ENCODE measurements at regions not wholly inside any gene's neighbourhood (a gene's known extent, or its start where the extent isn't known, plus 50 kb on each side); places are given as distances from the start of the nearest gene placed in this dataset.
A peak's percentile ranks its signal among the peaks of the same experiment; 100 is the strongest.

DNA sequence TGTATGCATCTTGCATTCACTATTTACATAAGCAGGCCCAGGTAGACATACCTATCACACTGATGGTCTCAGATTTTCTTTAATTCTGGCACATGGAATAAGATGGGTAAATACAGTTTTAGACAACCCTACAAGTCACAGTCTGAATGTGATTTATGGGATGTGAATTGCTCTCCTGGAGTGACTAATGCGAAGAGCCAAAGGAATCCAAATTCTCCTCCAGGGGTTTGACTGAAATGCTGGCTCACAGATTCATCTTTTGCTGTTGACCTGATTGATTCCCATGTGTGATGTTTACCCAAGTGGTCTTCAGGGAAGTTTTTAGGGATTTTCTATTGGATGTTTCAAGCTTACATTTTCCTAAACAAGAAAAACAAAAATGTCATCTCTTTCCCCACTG is 277.9 kb upstream of the MON1B start:
- DNase-seq, result no peak

DNA sequence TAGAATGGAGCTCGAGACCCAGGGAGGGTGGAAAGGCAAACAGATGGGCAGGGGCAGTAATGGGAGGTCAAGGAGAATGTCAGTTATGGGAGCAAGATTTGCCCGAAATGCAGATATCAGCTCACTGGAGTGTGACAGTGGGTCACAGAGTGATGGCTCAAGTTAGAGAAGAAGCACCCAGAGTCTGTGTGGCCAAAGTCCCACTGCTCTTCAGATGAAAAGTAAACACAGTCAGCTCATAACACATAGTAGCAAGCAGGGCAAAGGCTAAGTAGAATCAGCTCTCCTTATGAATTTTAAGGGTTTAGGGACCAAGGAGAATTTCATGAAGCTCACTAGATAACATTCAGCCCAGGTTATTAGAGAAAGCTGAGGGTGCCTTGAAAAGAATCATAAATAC is 264.9 kb upstream of the MON1B start:
- no peak for DNase-seq

DNA sequence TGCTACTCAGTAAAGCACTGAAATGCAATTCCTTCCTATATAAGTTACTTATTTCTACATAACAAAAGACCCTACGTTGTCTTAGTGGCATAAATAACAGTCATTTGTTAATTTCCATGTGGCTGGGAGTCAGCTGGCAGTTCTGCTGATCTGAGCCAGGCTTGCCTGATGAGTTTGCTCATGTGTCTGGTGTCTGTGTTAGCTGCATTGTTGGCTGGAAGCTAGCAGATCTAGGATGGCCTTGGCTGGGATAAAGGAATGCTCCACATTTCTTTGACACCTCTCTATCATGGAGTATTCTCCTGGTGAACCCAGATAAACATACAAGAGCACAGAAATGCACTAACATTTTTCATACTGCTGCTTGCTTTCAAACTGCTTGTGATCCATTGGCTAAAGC is 264.4 kb upstream of the MON1B start:
- DNase-seq, result no peak

DNA sequence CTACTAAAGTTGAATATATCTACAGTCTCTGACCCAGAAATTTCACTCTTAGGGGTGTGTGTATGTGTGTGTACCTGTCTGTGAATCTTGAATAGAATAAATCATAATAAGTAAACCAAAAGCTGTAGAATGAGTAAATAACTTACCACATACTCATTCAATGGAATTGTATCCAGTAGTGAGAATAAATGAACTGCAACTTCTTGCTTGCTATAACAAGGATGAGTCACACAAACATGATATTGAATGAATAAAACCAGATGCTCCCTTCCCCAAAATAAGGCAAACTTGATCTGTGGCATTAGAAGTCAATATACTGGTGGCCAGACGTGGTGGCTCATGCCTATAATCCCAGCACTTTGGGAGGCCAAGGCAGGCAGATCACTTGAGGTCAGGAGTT is 259.8 kb upstream of the MON1B start:
- DNase-seq, result no peak

DNA sequence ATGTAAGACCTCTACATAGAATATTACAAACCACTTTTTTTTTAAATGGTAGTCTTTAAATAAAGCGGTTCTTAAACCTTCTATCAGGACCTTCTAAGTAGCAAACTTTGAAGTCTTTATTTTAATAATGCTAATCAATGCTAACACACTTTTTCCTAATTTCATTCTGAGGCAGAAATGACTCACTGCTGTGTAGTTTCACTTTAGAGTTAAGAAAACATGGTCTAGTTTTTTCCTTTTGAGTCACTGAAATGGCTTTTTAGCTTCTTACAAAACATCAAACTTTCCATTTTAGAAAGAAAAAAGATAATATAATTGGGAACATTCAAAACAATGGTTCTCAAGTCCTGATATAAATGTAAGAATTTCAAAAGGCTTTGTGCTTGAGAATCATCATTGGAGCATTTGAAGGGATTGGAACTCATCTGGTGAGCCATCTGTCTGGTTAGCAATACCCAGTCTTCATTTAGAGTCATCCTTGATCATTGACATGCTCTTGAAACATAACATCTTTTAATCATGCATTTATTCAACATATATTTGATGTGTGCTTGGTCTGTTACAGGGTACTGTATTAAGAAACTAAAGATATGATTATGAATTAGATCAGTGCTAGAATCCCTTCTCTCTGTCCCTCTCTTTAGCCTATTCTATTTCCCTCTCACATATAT is 258.3 kb upstream of the MON1B start:
- peak; percentile 17 for DNase-seq

DNA sequence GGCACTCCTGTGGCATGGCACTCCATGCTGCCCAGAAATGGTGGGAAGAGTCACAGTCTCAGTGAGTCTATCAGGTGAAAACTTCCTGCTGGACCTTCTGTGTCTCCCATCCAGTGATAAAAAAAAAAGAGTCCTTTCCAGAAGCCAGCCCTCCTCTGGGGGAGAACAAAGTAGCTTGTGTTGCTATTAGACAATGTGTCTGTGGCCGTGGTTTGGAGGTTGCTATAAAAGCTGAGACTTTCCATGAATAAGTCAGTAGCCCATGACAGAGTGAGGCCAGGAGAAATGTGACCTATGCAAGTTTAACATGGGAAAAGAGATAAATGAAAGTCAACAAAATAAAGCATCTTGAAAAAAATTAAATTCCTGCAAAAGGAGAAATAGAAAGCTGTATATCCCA is 250.7 kb upstream of the MON1B start:
- no peak for DNase-seq

DNA sequence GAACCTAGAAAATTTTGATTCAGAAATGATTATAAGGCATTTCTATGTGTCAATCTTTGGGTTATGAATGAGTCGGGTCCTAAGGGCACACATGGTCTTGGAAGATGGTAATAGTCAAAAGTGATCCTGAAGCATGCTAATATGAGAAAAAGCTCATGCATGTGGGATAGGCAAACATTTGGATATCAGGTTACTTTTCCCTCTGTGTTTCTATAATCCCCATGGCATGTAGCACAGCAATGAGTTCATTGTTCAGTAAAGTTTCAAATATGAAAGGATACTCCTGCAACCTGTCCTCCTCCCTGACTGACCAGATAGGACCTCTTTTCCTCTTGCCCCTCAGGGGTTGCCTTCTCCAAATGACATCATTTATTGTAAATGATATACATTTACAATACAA is 249.9 kb upstream of the MON1B start:
- DNase-seq, result no peak

DNA sequence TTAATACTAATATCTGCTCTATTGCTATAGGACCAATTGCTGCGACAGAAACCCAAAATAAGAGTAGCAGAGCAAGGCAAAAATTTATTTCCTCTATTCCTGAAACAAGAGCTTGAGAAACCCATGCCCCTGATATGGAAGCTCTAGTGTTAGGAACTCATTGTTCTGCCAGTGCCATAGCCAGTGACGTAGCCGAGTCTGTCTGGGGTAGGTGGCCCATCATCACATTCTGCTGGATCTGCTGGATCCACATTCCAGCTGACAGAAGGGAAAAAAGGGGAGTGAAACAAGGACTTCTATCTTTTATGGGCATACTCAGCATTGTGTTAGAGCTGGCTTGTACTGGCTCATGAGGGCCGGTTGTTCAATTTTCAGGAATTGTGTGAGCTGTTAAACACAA is 248.9 kb upstream of the MON1B start:
- no peak for DNase-seq

DNA sequence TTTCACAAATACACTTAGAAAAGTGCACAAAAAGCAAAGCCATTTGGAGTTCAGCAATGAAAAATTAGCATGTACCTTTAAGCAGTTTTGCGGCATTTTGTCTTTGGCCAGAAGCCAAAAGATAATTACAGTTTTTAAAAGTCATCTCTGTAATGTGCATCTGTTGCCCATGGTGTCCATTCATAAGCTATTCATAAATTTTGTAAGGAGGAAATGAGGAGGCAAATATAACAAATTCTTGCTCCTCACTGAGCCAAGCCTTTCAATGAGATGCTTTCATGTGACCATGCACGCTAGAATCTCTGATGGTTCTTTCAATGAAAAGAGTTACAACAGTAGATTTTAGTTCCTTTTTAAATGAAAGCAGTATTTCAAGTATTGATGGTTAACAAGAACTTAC is 247.1 kb upstream of the MON1B start:
- DNase-seq, result no peak

DNA sequence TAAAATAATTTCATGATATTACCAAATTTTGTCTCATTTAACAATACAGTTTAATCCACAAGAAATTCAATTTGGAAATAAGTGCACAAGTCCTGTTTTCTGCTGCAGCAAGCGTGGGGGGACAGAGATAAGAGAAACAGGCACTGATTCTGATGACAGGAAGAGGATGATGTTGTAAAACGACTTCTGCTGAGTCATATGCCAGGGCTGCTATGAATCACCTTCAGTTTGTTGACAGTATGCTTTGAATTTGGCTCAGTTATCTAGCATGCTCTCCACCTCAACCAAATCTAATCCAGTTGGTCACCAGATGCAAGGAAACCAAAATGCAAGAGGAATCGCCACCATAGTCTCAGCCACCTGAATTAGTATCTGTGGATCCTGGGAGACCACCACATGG is 244.1 kb upstream of the MON1B start:
- DNase-seq, result peak; percentile 87

DNA sequence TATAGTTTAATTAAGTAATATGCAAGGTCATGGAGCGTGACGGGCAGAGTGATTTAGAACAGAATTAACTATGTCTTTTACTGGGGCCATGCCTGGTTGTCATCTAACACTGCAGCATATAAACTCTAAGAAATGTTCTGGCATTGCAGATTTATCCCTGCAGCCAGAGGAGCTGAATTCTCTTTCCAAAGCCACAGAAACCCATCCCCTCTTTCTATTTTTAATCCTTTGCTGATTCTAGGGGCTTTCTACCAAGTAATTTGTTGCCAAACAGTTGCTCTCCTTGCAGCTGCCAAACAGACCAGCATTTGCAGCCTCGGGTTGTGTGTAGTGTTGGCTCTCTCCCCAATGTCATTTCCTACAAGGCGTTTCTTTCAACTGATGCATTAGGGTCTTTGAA is 243.2 kb upstream of the MON1B start:
- DNase-seq, result no peak

DNA sequence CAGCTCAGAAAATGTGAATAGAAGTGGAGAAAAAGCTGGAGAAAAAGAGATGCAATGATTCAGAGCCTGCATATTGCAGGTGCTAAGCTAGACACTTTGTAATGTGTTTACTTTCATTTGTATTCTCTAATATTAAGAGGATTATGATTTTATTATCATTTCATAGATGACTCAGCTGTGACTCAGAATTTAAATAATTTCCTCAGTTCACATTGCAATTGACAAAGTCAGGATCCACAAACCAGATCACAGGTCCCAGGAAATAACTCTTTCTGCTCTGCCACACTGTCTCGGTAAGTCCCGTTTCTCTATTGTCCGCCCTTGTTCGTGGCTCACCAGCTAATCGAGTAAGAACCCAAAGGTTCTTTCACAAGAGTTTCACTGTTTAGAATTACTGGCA is 235.4 kb upstream of the MON1B start:
- no peak for DNase-seq

DNA sequence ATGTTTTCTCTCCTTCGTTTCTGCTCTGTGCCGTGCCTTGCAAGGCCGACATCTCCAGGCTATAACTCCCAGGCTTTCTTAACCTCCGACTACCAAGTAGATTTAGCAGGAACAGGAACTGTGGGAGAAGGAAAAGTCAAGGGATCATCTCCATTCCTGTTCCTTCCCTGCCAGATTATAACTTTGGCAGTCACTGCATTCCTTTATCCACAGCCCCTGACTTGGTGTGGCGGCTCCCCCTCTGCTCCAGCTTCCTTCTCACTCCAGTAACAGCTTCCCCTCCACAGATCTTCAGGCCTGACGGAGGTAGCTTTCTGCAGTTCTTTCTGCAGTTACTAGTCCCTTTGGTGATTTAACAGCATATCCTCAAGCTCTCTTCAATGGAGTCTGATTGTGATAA is 234.6 kb upstream of the MON1B start:
- DNase-seq, result no peak

DNA sequence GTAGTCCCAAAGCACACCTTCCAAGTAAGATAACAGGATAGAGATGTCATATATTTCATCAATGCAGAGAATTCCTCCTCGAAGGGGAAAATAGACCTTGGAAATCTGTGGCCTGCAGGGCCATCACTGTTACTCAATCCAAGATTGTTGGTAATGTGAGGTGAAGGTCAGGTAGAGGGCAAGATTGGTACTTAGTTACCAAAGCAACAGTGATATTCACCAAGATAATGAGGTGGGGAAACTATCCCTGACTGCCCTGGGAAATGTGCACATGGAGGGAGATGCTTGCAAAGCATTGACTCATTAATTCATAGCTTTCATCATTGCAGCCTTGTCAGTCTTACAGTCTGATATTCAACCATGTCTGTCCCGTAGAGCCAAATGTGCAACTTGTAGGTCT is 234.1 kb upstream of the MON1B start:
- no peak for DNase-seq

DNA sequence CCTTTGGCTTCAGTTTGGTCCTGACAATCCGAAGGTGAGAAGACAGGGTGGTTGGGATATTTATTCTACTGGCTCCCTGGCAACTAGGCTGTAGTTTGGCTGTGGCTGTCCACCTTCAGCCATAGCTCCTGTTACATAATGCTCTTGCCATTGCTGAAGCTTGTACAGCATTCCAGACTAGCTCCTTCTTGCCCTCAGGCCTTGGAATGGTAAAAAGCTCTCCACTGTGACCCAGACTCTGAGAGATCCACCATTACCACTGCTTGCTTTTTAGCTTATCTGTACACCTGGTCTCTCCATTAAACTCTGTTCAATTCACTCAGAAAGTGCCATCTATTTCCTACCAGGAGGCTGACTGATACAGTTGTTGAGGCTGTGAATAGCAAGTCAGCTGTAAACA is 231.8 kb upstream of the MON1B start:
- no peak for DNase-seq

DNA sequence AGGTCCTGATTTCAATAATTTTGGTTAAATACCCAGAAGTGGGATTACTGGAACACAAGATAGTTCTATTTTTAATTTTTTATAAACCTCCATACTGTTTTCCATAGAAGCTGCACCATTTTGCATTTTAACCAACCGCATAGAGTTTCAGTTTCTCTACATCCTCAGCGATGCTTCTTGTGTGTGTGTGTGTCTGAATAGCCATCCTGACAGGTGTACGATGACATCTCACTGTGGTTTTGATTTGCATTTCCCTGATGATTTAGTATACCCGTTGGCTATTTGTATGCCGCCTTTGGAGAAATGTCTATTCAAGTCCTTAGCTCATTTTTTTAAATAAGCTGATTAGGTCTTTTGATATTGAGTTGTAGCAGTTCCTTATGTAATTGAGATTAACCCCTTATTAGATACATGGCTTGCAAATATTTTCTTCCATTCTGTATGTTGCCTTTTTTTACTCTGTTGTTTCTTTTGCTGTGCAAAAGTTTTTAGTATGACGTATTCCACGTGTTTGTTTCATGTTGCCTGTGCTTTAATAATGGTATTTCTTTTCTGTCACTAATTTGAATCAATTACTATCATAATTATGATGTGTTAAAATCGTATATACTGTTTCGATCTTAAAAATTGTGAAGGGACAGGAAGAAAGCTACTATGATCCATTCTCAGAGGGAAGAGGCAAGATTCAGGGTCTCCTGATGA is 227.2 kb upstream of the MON1B start:
- no peak for DNase-seq

DNA sequence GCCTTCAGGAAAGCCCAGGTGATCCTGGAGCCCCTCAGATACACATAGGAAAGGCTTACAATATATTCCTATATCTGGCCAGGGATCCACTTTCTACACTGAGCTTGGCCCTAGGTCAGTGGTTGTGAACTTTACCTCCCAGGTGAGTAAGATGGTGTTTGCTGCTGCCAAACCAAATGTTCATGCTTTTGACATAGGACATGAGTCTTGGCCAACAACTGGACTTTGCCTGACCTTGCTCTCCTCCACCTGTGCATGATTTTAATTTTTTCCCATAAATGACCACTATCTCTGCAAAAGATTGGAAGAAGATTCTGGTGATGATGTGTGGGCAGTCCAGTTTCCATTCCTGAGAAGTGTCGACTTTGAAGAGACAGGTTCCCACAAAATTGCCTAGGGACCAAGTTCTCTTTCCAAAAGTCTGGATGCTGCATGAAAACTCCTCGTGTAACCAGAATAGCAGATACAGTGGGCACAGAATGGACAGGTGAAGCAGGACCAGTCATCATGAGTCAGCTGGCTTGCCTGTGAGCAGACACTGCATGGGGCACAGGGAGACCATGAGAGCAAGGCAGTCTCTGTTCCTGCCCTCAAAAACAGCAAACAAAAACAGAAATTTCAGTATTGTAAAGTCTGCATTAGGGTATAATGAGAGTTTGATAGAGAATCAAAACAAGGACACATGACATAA is 226.4 kb upstream of the MON1B start:
- DNase-seq, result no peak

DNA sequence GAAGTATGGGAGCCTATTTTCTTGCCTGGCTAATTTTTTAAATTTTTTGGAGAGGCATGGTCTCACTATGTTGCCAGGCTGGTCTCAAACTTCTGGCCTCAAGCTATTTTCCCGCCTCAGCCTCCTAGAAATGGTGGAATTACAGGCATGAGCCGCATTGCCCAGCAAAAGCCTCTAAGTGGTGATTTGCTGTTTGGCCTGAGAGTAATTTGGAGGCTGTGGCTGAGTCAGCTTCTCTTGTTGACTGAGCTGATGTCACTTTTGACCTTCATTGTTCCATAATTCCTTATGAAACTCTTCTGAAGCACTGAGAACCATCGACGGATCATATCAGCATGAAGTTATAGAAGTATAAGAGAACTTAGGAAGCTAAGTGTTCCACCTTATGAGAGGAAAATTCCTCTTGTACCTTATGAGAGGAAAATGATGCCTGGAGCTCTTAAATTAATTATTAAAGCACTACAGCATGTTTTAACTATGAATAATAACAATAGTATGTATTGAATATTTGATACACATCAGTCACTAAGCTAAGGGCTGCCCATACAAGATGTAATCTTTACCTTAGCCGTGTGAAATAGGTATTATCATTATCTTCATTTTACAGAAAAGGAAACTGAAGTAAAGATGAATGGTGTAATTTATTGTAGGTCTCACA is 220.8 kb upstream of the MON1B start:
- DNase-seq, result no peak

DNA sequence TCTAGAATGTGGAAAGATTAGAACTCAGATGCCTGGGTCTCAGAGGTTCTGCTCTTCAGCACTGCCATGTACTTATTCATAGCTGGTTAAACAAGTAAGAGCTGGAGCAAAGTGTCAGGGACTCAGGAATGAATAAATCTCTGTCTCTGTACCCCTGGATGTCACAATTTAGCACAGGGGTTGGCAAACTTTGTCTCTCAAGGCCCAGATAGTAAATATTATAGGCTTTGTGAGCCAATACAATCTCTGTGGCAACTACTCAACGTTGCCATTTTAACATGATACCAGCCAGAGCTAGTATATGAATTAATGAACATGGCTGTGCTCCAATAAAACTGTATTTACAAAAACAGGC is 220.3 kb upstream of the MON1B start:
- DNase-seq, result no peak

DNA sequence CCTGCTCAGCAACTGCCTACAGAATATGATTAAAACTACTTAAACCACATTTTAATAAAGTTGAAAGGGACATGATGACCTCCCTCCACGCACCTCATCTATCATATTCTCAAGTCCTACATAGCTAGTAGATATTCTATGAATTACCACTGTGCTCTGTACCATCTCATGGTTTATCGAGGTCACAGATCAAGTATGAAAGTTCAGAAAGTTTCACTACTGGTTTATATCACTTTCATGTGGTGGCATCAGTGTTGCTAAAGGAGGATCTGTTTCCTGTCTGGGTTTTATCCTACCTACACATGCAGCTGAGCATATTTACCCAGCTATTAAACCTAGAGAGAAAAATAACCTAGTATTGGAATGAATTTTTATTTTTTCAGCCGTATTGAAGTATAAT is 214.9 kb upstream of the MON1B start:
- DNase-seq, result no peak

DNA sequence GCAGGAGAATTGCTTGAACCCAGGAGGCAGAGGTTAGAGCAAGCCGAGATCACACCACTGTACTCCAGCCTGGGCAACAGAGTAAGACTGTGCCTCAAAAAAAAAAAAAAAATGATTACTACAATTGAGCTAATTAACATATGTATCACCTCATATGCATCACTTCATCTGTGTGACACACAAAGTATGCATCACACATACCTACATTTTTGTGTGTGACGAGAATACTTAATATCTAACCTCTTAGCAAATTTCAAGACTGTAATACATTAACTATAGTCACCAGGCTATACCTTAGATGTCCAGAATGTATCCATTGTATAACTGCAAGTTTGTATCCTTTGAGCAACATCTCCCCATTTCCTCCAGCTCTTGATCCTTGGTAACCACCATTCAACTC is 214.2 kb upstream of the MON1B start:
- no peak for DNase-seq

DNA sequence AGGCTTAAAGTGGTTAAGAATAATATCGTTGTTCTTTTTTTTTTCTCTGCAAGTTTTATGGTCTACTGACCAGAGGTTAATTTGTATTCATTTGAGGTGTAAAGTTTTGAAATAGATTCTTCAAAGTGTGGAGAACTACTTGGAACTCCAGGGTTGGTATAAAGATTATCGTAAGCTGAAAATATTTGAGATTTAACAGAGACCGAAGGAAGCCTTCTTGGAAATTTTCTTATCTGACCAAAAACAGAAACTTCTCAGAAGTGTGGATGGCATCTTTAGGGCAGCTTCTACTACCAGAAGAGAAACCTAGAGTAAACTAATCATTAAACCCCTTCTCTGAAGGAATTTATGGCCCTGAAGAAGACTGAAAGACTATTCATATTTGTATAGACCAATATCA is 206.8 kb upstream of the MON1B start:
- DNase-seq, result peak; percentile 79

DNA sequence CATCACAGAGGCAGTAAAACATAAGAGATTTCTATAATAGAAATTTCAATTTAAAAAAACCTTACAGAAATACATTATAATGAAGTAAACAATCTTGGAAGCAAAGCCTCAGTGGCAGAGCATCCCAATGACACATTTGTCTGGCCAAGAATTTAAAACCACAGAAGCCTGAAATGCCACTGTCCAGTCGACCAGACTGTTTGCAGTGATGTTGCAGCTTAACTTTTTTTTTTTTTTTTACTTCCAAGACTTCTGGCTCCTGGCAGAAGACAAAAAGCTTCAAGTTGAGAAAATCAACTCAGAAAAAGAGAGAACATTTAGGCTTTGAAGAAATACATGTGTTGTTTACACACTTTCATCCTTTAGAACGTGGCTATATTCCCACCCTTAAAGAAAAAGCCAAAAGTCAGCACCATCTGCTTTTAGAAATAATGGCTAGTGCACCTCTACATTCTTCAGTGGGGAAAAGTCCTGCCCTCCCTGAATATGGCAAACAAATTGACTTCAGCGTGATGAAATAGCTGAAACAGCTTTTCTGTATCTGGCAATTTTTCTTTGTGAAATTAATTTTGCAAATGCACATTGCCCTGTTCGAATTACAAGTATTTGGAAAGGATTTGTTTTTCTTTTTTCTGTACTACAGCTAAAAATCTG is 205.5 kb upstream of the MON1B start:
- no peak for DNase-seq

DNA sequence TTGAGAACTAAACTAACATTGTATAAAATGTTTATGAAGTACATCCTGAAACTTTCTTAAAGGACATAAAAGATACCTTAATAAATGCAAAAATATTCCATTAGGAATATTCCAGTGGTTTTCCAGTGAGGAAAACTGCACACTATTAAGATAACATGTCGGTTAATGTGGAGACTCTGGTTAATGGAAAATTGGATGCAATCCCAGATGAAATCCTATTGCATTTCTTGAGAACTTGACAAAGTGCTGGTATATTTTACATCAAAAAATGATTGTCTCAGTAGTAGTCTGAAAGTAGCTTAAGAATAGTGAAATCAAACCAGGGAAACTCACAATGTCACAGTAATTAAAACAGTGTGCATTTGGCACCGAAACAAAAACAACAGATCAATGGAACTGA is 202.5 kb upstream of the MON1B start:
- DNase-seq, result no peak

All from OCI-M1 (cell line).